GM12872 (cell line): ENCODE measurements at regions not wholly inside any gene's neighbourhood (a gene's known extent, or its start where the extent isn't known, plus 50 kb on each side); places are given as distances from the start of the nearest gene placed in this dataset.

Experiments
- CTCF ChIP-seq: IDR thresholded peaks from 3 replicates; pipeline ENCODE4 v1.5.1; 2011; ENCODE audit warnings: low read depth, mild to moderate bottlenecking, low read length, moderate library complexity; ENCODE audit not compliant: insufficient read depth

- no peak for TF ChIP-seq CTCF
These were observed 668.2 kb downstream of the CCSER2 start for GRCh38 chr10:84996580-84996979.

DNA sequence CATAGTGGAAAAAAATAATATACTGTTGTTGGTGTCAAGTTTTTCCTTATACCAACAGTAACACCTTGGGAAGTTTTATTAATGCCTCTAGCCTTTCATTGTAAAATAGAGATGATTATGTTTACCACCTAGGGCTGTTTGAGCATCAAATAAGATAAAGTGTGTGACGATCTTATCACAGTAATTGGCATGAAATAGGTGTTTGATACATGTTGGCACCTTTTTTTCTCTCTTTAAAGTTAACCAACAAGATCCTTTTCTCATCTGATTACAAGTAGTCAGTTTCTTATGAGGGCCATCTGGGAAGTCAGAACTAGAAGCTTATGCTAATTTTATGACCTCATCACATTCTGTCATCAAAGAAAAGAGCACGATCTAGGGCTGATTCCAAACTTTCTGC is 669.5 kb downstream of the CCSER2 start:
- TF ChIP-seq CTCF: no peak

GRCh38 chr10:84999929-85000328 is 671.5 kb downstream of the CCSER2 start:
- TF ChIP-seq CTCF: no peak

GRCh38 chr10:85003083-85003482 is 674.7 kb downstream of the CCSER2 start:
- no peak for TF ChIP-seq CTCF

GRCh38 chr10:85008488-85009184 is 680.2 kb downstream of the CCSER2 start:
- TF ChIP-seq CTCF: no peak

DNA sequence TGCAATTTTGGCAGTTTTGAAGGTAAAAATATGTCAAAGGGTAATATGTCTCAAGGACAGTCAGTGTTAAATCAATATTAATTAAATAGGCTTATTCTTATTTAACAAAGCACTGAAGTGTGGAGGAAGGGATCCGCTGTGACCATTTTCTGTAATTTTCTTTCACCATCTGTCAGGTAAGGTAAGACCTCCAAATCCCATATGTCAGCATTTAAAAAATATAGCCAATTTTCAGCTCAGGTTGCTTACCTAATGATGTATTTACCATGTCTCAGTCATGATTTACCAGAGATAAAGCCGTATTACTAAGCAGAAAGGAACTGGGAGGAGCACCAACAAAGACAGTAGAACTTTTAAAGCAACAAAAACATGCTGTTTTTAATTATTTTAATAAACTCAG is 683.9 kb downstream of the CCSER2 start:
- no peak for TF ChIP-seq CTCF

DNA sequence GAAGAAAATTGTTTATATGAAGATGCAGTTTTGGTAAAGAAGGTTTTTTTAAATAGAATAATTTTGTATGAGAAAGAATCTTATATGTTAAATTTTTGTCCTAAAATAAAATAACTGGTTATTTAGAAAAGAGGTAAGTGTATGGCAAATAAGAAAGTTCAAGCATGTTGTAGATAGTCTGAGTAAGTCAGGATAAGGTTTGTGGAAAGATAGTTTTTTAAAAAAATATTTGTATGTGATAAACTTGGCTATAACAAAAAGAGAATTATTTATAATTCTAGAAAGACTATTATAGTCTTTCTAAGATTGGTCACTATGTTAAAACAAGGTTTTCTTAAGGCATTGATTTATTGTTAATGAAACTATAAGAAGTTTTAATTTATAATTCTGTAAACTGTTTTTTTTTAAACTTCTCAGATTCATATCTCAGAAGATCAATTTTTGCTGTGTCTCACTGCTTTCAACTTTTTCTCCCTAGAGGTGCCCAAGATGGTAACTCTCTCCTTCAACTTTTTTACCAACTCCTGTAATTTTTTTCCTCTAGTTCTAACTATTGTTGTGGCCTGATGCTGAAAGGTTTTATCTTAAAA is 698.6 kb downstream of the CCSER2 start:
- no peak for TF ChIP-seq CTCF
